ENCODE measurements at regions not wholly inside any gene's neighbourhood (a gene's known extent, or its start where the extent isn't known, plus 50 kb on each side); places are given as distances from the start of the nearest gene placed in this dataset.

GRCh38 chr5:171663311-171664085 is 122.1 kb upstream of the SMIM23 start:
- no peak for TF ChIP-seq CTCF (IDR thresholded peaks at IDR 0.05; ENCODE audit: borderline replicate concordance, insufficient read depth, low read depth, low read length)
- no peak overlapping the region for H3K4me3 ChIP-seq (ENCODE audit: low read depth, low read length)

GRCh38 chr5:171664489-171664888 is 121.1 kb upstream of the SMIM23 start:
- no peak overlapping the region for H3K4me3 ChIP-seq (ENCODE audit: low read depth, low read length)
- TF ChIP-seq CTCF (IDR thresholded peaks at IDR 0.05; ENCODE audit: borderline replicate concordance, insufficient read depth, low read depth, low read length) = no peak

- no peak overlapping the region for H3K4me3 ChIP-seq (ENCODE audit: low read depth, low read length)
These were observed 118.8 kb upstream of the SMIM23 start for GRCh38 chr5:171666815-171667214.

GRCh38 chr5:171667341-171668096 is 118.1 kb upstream of the SMIM23 start:
- H3K4me3 ChIP-seq (ENCODE audit: low read depth, low read length) = no peak overlapping the region
- TF ChIP-seq CTCF (IDR thresholded peaks at IDR 0.05; ENCODE audit: borderline replicate concordance, insufficient read depth, low read depth, low read length) = no peak

More at GRCh38 chr5:171666815-171667214, 118.8 kb upstream of the SMIM23 start:
- TF ChIP-seq CTCF (IDR thresholded peaks at IDR 0.05; ENCODE audit: borderline replicate concordance, insufficient read depth, low read depth, low read length) = no peak

GRCh38 chr5:171668097-171668412 is 117.6 kb upstream of the SMIM23 start:
- H3K4me3 ChIP-seq (ENCODE audit: low read depth, low read length) = no peak overlapping the region
- TF ChIP-seq CTCF (IDR thresholded peaks at IDR 0.05; ENCODE audit: borderline replicate concordance, insufficient read depth, low read depth, low read length) = no peak

GRCh38 chr5:171669571-171669970 is 116.0 kb upstream of the SMIM23 start:
- no peak for TF ChIP-seq CTCF (IDR thresholded peaks at IDR 0.05; ENCODE audit: borderline replicate concordance, insufficient read depth, low read depth, low read length)
- H3K4me3 ChIP-seq (ENCODE audit: low read depth, low read length) = no peak overlapping the region

GRCh38 chr5:171672556-171672955 is 113.1 kb upstream of the SMIM23 start:
- TF ChIP-seq CTCF (IDR thresholded peaks at IDR 0.05; ENCODE audit: borderline replicate concordance, insufficient read depth, low read depth, low read length) = no peak

More at GRCh38 chr5:171672556-171672955, 113.1 kb upstream of the SMIM23 start:
- H3K4me3 ChIP-seq (ENCODE audit: low read depth, low read length) = no peak overlapping the region

Data from GM12875 (cell line).